ENCODE measurements at regions not wholly inside any gene's neighbourhood (a gene's known extent, or its start where the extent isn't known, plus 50 kb on each side); places are given as distances from the start of the nearest gene placed in this dataset.

- no peak for DNase-seq
These were observed 417.5 kb upstream of the HS6ST1 start for GRCh38 chr2:128736046-128736688.

GRCh38 chr2:128736689-128737545 lies 418.2 kb upstream of the HS6ST1 start:
- peak; percentile 62 for DNase-seq

- DNase-seq, result no peak
These were observed 418.8 kb upstream of the HS6ST1 start for GRCh38 chr2:128737546-128737826.

GRCh38 chr2:128738446-128739110 lies 419.9 kb upstream of the HS6ST1 start:
- DNase-seq, result no peak

- no peak for DNase-seq
These were observed 423.8 kb upstream of the HS6ST1 start for GRCh38 chr2:128742467-128742866.

GRCh38 chr2:128745946-128746345 lies 427.3 kb upstream of the HS6ST1 start:
- no peak for DNase-seq

GRCh38 chr2:128746356-128746755 lies 427.7 kb upstream of the HS6ST1 start:
- no peak for DNase-seq

GRCh38 chr2:128748336-128748735 lies 429.7 kb upstream of the HS6ST1 start:
- DNase-seq, result no peak

GRCh38 chr2:128748835-128749605 lies 430.4 kb upstream of the HS6ST1 start:
- no peak for DNase-seq

GRCh38 chr2:128750328-128751165 lies 431.9 kb upstream of the HS6ST1 start:
- DNase-seq, result no peak

- no peak for DNase-seq
These were observed 433.1 kb upstream of the HS6ST1 start for GRCh38 chr2:128751746-128752145.

- no peak for DNase-seq
These were observed 434.1 kb upstream of the HS6ST1 start for GRCh38 chr2:128752691-128753263.

GRCh38 chr2:128753321-128753720 lies 434.7 kb upstream of the HS6ST1 start:
- no peak for DNase-seq

GRCh38 chr2:128753800-128754199 lies 435.1 kb upstream of the HS6ST1 start:
- no peak for DNase-seq

GRCh38 chr2:128754246-128754724 lies 435.6 kb upstream of the HS6ST1 start:
- DNase-seq, result peak; percentile 67

- DNase-seq, result no peak
These were observed 437.2 kb upstream of the HS6ST1 start for GRCh38 chr2:128755695-128756364.

GRCh38 chr2:128756365-128756717 lies 437.7 kb upstream of the HS6ST1 start:
- DNase-seq, result no peak

- DNase-seq, result no peak
These were observed 447.1 kb upstream of the HS6ST1 start for GRCh38 chr2:128765811-128766210.

GRCh38 chr2:128768041-128768440 lies 449.4 kb upstream of the HS6ST1 start:
- DNase-seq, result no peak

GRCh38 chr2:128769457-128770142 lies 450.9 kb upstream of the HS6ST1 start:
- no peak for DNase-seq

All from NCI-H510A treated with DMSO at 0.1 percent for 48 hours (cell line).